ENCODE measurements at regions not wholly inside any gene's neighbourhood (a gene's known extent, or its start where the extent isn't known, plus 50 kb on each side); places are given as distances from the start of the nearest gene placed in this dataset.
"Not testable (repeated sequence)": the region's sequence is repeated elsewhere in the genome, so short reads cannot be mapped to it uniquely, and the experiment has no call there.

- no peak for DNase-seq (ENCODE audit: low spot score)
These were observed 128.9 kb upstream of the GOT2 start for GRCh38 chr16:58863042-58863441.

GRCh38 chr16:58862334-58863021 is 128.4 kb upstream of the GOT2 start:
- no peak for DNase-seq (ENCODE audit: low spot score)

GRCh38 chr16:58859958-58860669 is 126.0 kb upstream of the GOT2 start:
- peak; percentile 37 for DNase-seq (ENCODE audit: low spot score)

GRCh38 chr16:58858577-58858976 is 124.5 kb upstream of the GOT2 start:
- not testable (repeated sequence) for DNase-seq (ENCODE audit: low spot score)

- DNase-seq (ENCODE audit: low spot score) = no peak
These were observed 121.3 kb upstream of the GOT2 start for GRCh38 chr16:58855291-58855863.

- DNase-seq (ENCODE audit: low spot score) = no peak
These were observed 120.0 kb upstream of the GOT2 start for GRCh38 chr16:58853854-58854791.

GRCh38 chr16:58850678-58851020 is 116.5 kb upstream of the GOT2 start:
- no peak for DNase-seq (ENCODE audit: low spot score)

- DNase-seq (ENCODE audit: low spot score) = no peak
These were observed 116.0 kb upstream of the GOT2 start for GRCh38 chr16:58850019-58850677.

GRCh38 chr16:58848662-58849002 is 114.5 kb upstream of the GOT2 start:
- DNase-seq (ENCODE audit: low spot score) = no peak

- no peak for DNase-seq (ENCODE audit: low spot score)
These were observed 114.0 kb upstream of the GOT2 start for GRCh38 chr16:58847902-58848661.

- not testable (repeated sequence) for DNase-seq (ENCODE audit: low spot score)
These were observed 112.1 kb upstream of the GOT2 start for GRCh38 chr16:58846226-58846625.

GRCh38 chr16:58843675-58844074 is 109.6 kb upstream of the GOT2 start:
- no peak for DNase-seq (ENCODE audit: low spot score)

- DNase-seq (ENCODE audit: low spot score) = no peak
These were observed 108.6 kb upstream of the GOT2 start for GRCh38 chr16:58842746-58843145.

- no peak for DNase-seq (ENCODE audit: low spot score)
These were observed 108.0 kb upstream of the GOT2 start for GRCh38 chr16:58842156-58842555.

GRCh38 chr16:58837950-58838349 is 103.8 kb upstream of the GOT2 start:
- no peak for DNase-seq (ENCODE audit: low spot score)

GRCh38 chr16:58836427-58836826 is 102.3 kb upstream of the GOT2 start:
- DNase-seq (ENCODE audit: low spot score) = no peak

GRCh38 chr16:58832386-58832895 is 98.3 kb upstream of the GOT2 start:
- DNase-seq (ENCODE audit: low spot score) = no peak

- DNase-seq (ENCODE audit: low spot score) = no peak
These were observed 97.3 kb upstream of the GOT2 start for GRCh38 chr16:58831386-58831785.

- DNase-seq (ENCODE audit: low spot score) = no peak
These were observed 94.9 kb upstream of the GOT2 start for GRCh38 chr16:58828901-58829545.

- no peak for DNase-seq (ENCODE audit: low spot score)
These were observed 90.1 kb upstream of the GOT2 start for GRCh38 chr16:58824201-58824600.

Measured in Ammon's horn (tissue), 1 donor.